Brain microvascular endothelial cell (primary cell): ENCODE measurements at regions not wholly inside any gene's neighbourhood (a gene's known extent, or its start where the extent isn't known, plus 50 kb on each side); places are given as distances from the start of the nearest gene placed in this dataset.

Experiments
- DNase-seq: peaks from one replicate; pipeline ENCODE4 v3.0.0-alpha.2; 2020
- H3K27ac ChIP-seq: fragments of 250-450 bp; sonication (Bioruptor Pico); 2 replicates; pipeline ENCODE4 v1.5.1; 2020; ENCODE audit warnings: mild to moderate bottlenecking, moderate library complexity
- H3K27me3 ChIP-seq: fragments of 250-450 bp; sonication (Bioruptor Pico); replicated peaks from 2 replicates; pipeline ENCODE4 v1.5.1; 2020; ENCODE audit warnings: mild to moderate bottlenecking
- H3K36me3 ChIP-seq: fragments of 250-450 bp; sonication (Bioruptor Pico); replicated peaks from 2 replicates; pipeline ENCODE4 v1.5.1; 2020; ENCODE audit warnings: mild to moderate bottlenecking
- H3K4me3 ChIP-seq: 2 replicates; pipeline ENCODE4 v1.5.1; 2011; ENCODE audit warnings: low read depth, mild to moderate bottlenecking, control low read depth, low read length, moderate library complexity
- in situ Hi-C: cut with HindIII; loops from 2 replicates; pipeline ENCODE4 v1.10.0; 2017; ENCODE audit warnings: low sequenced_read_pairs, low pct_ligation_motif_present
- TF ChIP-seq, protein P1 (sequence below): IDR thresholded peaks from 2 replicates; pipeline ENCODE4 v1.5.1; 2011; ENCODE audit warnings: low read depth, mild to moderate bottlenecking, moderate library complexity, low read length, control low read depth, inconsistent platforms; ENCODE audit errors: missing control alignments

- Histone ChIP-seq H3K36me3 (no peaks in the 10 kb centered on the region), H3K4me3 (no peak overlapping the region), H3K27ac (no peak overlapping the region), H3K27me3 (no peaks in the 10 kb centered on the region)
- no peak for DNase-seq
- in situ Hi-C loops: no loop called here
- TF ChIP-seq, protein P1, sequence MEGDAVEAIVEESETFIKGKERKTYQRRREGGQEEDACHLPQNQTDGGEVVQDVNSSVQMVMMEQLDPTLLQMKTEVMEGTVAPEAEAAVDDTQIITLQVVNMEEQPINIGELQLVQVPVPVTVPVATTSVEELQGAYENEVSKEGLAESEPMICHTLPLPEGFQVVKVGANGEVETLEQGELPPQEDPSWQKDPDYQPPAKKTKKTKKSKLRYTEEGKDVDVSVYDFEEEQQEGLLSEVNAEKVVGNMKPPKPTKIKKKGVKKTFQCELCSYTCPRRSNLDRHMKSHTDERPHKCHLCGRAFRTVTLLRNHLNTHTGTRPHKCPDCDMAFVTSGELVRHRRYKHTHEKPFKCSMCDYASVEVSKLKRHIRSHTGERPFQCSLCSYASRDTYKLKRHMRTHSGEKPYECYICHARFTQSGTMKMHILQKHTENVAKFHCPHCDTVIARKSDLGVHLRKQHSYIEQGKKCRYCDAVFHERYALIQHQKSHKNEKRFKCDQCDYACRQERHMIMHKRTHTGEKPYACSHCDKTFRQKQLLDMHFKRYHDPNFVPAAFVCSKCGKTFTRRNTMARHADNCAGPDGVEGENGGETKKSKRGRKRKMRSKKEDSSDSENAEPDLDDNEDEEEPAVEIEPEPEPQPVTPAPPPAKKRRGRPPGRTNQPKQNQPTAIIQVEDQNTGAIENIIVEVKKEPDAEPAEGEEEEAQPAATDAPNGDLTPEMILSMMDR: no peak
These were observed 494.9 kb upstream of the POU3F2 start for GRCh38 chr6:98339506-98339905.

- in situ Hi-C loops: no loop called here
- Histone ChIP-seq H3K36me3 (no peaks in the 10 kb centered on the region), H3K4me3 (no peak overlapping the region), H3K27me3 (no peaks in the 10 kb centered on the region), H3K27ac (no peak overlapping the region)
- DNase-seq: no peak
- TF ChIP-seq, protein P1: no peak
These were observed 491.4 kb upstream of the POU3F2 start for GRCh38 chr6:98343004-98343403.

GRCh38 chr6:98343797-98344196 lies 490.6 kb upstream of the POU3F2 start:
- TF ChIP-seq, protein P1: no peak
- Histone ChIP-seq H3K36me3 (no peaks in the 10 kb centered on the region), H3K27me3 (no peaks in the 10 kb centered on the region), H3K4me3 (no peak overlapping the region), H3K27ac (no peak overlapping the region)
- DNase-seq: no peak
- in situ Hi-C loops: no loop called here

GRCh38 chr6:98352348-98352747 lies 482.0 kb upstream of the POU3F2 start:
- Histone ChIP-seq H3K36me3 (no peaks in the 10 kb centered on the region), H3K27ac (no peak overlapping the region), H3K27me3 (no peaks in the 10 kb centered on the region), H3K4me3 (no peak overlapping the region)
- TF ChIP-seq, protein P1: no peak
- in situ Hi-C loops: no loop called here
- no peak for DNase-seq

DNA sequence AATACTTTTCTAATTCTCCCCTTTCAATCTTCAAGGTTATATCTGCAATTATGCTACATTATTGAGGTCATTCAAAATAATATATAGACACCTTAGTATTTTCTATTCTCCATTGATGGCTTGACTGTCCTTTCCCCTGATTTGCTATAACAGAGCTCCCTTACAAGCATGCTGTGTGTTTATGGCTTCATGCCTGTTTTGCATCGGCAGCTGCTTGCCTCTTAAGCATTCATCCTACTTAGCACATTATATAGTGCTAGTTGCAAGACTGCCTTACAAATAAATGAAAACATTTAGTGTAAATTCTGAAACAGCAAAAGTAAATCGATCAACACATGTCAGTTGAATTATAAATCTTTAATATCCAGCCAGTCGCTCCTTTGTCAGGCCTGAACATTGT lies 476.2 kb upstream of the POU3F2 start:
- no peaks in the 10 kb centered on the region for H3K36me3 ChIP-seq

GRCh38 chr6:98366371-98366770 lies 468.0 kb upstream of the POU3F2 start:
- H3K36me3 ChIP-seq: no peaks in the 10 kb centered on the region
- no peak overlapping the region for H3K27ac ChIP-seq
- no peak for DNase-seq
- H3K27me3 ChIP-seq: no peaks in the 10 kb centered on the region
- in situ Hi-C loops: no loop called here
- TF ChIP-seq, protein P1: no peak
- no peak overlapping the region for H3K4me3 ChIP-seq

More for the DNA sequence above, 476.2 kb upstream of the POU3F2 start:
- H3K4me3 ChIP-seq: no peak overlapping the region
- no peak overlapping the region for H3K27ac ChIP-seq
- TF ChIP-seq, protein P1: no peak
- in situ Hi-C loops: no loop called here
- H3K27me3 ChIP-seq: no peaks in the 10 kb centered on the region
- no peak for DNase-seq
